SKM-1 treated with dmso at 0.1 percent for 144 hours (cell line): ENCODE measurements at regions not wholly inside any gene's neighbourhood (a gene's known extent, or its start where the extent isn't known, plus 50 kb on each side); places are given as distances from the start of the nearest gene placed in this dataset.

Experiments used
- DNase-seq: peaks from one replicate; lab custom pipeline; 2025; ENCODE audit not compliant: unreplicated experiment; lab: John Stamatoyannopoulos, UW

DNA sequence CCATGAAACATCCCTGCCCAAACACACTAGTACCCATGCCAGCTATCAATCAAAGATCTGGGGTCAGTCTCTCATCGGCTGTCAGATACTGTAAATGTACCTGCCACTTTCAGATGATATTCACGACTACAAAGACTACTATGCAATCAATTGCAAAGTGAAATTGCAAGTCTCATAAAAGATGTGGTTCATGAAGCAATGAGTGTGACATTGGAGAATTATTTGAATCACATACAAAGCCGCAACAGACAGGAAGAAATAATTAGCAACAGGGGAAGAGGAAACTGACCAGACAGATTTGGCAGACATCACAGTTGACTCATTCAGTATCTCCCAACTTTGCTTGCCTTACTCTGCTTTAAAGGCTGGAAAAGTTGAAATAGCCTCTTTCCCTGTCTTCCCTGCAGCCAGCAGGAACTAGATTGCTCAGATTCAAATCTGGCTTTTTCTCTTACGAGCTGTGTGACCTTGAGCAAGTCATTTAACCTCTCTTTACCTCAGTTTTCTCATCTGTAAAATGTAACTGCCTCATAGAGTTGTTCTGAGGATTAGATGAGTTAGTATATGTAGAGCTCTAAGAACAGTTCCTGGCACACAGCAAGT lies 95.7 kb upstream of the C3orf80 start:
- DNase-seq: peak; percentile 77

DNA sequence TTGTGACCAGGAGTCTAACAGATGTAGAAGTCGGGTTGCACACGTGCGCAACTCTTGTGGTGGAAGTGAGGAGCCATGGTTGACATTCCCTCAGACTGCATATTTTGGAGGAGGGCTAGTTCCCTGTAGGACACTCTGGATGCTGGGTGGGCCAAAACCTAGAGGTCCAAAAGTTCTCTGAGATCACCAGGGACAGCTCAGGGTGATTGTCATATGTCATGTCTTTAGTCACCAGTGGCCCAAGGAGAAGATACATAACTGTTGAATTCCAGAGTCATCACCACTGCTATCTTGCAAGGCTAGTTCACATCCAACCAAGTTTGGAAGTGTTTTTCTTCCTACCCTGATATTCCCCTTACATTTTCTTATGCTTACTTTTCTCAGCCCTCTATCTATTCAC lies 95.2 kb upstream of the C3orf80 start:
- DNase-seq: no peak

DNA sequence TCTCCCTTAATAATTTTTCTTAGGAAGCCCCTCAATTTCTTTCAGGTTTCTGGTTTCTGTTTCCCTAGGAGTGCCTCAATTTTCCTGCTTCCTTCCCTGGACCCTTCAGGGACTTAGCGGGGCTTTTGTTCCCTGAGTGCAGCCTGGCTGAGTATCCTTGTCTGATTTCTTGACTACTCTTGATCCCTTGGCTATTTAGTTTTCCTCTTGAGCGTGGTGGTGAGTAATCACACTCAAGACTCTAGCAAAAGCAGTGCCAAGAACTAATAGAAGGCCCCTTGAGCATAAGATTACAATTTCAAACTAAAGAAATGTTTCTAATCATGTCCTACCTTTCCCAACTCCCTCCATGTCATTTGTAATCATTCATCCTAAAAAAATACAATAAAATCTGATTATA lies 94.3 kb upstream of the C3orf80 start:
- DNase-seq: no peak

DNA sequence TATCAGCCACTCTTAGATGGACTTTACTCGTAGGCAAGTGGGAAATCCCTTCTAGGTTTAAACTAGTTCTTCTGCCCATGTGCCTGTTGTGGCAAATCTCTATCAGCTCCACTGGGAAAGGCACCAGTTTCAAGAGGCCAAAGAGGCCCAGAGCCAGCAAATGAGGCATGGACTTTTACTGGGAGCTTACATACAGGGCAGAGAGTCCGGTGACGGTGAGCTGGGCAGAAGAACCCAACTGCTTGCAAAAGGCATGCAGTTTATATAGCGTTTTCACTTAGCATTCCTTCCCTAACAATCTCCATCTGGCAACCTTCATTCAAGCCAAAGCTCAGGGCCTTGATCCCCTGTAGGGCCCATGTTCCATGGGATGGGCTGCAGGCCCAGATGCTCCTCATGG lies 93.0 kb upstream of the C3orf80 start:
- no peak for DNase-seq

DNA sequence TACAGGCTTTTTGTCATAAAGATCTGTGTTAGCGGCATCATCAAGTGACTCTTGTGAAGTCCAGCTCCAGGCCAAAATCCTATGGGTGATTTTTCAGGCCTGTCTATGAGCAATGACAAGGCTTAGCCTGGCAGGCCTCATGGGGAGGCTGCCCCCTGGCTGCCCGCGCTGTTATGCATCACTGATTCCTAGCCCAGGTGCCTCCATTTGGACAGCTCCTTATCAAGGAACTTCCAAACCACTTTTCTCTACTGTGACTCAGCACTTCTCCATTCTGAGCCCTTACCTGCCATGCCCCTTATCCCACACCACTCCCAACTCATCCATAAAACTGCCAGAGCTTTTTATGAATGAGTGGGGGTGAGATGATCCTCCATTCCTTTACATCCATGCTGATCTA lies 91.5 kb upstream of the C3orf80 start:
- DNase-seq: no peak

DNA sequence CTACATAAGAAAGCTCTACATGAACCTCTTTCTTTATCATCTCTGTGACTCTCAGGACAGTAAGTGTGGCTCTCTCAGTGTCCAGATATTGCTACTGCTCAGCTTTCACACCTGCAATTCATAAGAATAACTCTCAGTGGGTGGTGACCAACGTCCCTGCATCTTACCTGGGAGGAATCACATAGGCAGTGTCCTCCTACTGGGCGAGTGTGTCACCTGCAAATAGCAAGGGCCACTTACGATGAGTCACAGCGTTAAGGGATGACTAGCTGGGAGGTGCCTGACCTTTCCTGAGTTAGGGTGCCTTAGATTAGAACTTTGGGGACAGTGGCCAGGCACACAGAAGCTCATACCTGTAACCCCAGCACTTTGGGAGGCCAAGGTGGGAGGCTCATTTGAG lies 90.8 kb upstream of the C3orf80 start:
- DNase-seq: no peak

DNA sequence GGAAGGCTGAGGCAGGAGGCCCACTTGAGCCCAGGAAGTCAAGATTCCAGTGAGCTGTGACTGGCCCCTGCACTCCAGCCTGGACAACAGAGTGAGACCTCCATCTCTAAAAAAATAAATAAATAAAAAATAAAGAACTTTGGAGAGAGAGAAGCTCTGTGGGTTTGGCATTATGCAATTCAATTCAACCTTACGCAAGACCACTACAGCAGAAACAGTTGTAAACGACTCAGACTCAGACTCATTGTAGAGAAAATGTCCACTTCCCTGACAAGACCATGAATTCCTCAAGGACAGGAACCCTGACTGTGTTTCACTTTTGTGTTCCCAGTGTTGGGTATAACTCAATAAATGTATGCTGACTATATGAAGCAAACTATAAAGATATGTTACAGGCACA lies 90.3 kb upstream of the C3orf80 start:
- DNase-seq: peak; percentile 85

DNA sequence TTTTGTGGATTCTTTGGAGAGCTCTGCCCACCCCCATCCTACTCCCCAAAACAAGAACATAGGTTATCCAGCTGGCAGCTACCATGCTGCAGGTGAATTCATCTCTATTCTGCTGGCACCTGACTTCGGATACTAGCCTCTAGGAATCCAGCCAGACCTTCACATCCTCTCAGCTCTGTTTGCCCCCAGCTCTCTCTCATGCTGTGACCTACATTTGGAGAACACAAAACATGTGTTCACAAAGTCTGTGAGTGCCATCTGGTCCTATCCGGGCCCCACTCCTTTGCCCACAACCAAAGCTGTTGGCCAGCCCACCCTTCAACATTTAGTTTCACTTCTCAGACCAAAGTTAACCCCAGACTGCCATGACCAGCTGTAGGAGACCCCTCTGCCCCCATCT lies 89.4 kb upstream of the C3orf80 start:
- no peak for DNase-seq

DNA sequence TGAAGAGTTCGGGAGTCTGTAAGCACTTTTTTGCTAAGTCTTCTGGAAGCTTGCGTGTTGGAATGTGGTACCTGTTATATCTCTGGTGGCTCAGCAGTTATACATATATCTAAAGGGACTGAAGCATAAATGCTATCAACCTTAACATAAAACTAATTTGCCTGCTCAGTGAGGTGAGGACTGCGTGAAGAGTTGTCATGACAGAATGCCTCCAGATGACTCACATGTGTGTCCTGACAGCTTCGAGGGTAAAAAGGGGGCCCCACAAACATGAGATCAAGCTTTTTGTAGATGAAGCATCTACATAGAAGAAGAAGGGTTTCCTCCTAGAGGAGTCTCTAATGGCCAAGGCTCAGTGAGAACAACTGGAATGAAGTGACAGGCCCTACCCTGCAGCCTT lies 88.8 kb upstream of the C3orf80 start:
- DNase-seq: no peak

DNA sequence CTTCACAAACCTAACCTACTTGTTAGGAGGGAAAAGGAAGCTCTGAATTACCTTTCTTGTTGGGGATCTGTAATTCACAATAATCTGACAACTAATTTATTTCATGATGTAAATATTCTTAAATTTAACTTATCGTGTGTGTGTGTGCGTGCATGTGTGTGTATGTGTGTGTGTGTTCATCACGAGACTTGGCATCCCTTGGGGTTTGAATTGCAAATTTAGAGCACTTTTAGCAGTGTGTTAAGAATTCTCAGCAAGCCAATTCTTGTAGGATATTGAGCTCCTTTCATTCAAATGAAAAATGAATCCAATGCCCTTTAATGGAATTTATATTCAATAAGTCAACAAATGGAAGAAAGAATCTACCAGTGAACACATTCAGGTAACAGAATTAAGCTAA lies 85.9 kb upstream of the C3orf80 start:
- DNase-seq: no peak

DNA sequence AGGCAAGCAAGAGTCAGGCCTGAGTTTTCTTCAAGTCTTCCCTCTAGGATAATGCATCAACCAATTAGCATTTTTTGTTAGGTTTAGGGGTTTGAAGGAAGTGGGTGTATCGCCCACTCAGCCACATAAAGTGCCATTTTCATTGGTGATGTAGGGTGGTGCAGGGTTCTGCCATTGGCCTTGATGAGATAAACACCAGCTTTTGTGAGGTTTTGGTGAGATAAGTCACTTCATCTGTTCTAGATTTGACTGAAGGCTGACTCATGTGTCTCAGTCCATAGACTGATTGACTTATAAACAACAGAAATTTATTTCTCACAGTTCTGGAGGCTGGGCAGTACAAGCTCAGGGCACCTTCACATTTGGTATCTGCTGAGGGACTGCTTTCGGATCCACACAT lies 84.5 kb upstream of the C3orf80 start:
- no peak for DNase-seq

DNA sequence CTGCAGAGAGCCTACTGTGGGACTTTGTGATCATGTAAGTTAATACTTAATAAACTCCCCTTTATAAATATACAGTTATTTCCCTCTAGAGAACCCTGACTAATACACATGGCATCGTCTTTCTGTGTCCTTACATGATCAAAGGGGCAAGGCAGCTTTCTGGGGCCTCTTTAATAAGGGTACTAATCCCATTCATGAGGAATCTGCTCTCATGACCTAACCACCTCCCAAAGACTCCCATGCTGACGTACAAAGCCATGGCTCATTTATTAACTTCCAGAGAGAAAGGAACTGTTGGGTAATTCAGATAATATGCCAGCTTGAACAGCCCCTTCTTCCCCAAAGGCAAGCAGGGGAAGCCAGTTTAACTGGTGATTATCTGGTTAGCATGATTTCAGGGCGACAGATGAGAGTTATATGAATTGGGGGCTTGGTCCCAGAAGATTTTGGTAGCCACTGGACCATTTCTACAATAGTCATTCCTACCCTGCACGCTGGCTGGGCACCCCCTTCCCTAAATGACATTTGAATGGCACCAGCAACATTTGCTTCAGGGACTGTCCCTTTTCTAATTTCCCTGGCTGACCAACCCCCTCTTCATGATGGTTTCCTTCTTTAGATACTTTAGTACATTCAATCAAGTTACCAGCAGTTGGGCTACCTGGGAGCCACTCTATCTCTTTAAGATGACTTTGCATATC lies 83.6 kb upstream of the C3orf80 start:
- no peak for DNase-seq

DNA sequence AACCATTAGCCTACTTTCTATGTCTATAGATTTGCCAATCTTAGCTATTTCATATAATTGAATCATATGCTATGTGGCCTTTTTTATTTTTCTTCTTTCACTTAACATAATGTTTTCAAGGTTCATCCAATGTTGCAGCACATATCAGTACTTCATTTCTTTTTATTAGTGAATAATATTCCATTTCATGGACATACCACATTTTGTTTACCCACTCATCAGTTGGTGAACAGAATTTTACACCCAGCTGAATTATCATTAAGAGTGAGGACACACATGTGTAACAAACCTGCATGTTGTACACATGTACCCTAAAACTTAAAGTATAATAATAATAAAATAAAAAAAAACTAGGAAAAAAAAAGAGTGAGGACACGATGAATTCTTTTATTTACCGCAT lies 81.7 kb upstream of the C3orf80 start:
- DNase-seq: no peak

DNA sequence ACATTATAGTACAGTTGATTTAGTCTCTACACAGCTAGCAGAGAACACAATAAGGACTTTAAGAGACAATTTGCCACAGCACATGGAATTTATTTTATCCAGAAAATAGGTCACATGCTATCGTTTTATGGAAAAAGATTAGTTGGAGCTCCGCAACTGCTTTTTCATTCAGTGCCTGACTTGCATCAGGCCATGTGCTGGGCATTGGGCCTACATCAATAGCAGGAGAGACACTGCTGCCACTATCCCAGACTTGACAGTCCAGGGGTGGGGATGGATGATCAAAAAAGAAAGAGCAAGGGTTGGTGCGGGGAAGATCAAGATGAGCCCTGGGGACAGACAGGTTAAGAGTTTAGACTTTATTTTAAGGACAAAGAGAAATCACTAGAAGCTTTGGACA lies 75.2 kb upstream of the C3orf80 start:
- DNase-seq: no peak

DNA sequence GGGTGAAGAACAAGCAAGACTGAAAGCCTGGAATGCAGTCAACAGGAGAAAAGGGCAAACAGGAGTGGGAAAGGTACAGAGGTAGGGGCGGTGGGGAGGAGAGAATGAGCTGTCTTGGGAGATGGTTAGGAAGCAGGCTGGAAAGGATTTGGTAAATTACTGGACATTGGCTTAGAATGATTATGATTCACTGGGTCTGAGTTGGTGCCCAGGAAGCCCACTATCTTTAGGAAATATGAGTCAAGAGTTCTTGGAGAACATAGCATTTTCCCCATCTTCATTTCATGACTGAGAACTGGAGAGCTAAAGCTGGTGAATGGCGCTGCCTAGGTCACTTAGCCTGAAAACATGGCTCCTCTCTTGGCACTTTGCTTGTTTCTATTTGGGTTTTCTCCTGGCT lies 74.7 kb upstream of the C3orf80 start:
- DNase-seq: no peak

DNA sequence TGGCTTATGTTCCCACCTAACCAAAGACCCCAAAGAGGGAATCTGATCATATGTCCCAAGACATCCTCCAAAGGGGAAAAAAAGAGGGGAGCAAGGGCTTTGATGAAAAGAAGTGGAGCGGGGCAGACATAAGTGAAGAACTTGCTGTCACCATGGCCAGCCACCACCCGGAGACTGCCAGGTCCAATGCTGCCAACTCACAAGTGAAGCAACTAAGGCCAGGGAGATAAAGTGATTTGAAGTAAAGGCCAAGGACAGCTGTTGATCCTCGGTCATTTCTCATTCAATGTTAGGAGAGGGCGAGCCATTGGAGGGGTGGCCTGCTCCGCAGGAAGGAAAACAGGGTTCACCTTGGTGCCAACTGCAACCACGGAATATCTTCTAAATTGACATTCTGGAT lies 72.6 kb upstream of the C3orf80 start:
- DNase-seq: no peak

DNA sequence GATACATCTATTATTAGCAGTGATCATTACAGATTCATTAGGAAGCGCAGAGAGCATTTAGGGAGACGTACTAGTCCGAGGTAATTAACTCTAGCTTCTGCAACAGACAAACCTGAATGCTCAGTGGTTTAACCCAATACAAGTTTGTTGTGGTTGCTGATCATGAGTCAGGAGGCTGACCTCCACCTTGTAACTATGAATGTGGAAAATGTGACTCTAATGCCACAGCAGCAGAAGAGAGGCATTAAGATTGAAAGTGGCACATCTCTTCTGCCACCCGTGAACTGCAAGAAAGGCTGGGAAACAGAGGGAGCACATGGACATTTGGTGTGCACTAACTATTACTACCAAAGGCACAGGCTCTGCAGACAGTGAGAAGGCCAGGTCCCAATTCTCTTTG lies 71.2 kb upstream of the C3orf80 start:
- DNase-seq: no peak

DNA sequence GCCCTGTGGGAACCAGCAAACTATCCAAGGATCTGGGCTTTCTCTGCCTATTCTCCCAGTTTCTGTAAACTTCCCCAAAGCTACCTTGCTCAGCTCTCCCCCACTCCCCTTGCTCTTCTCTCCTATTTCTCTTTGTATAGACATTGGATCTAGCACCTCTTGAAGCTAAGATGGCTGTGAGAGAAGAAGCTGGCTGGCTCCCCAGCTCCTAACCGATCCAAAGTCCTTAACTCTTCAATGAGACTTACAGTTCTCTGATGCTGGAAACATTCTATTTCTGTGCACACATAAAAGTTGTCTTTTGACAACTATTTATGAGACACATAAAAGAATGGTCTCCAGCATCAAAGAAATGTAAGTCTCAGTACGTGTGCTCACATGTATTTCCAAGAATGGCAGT lies 70.6 kb upstream of the C3orf80 start:
- no peak for DNase-seq

DNA sequence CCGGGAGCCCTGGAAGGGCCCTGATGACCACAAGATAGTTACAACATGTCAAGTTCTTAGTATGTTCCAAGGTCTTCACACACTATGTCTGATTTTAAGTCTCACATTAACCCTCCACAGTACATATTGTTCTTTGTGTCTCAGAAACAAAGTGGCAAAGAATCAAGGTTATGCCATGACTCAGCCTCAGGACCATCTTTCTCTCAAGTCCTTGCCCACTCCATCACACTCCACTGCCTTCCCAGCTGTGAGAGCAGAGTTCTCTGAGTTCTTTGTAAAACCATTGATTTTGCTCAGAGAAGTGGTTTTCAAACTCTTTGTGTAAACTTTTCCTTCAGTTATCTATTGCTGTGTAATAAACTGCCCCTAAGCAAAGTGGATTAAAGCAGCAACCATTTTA lies 67.9 kb upstream of the C3orf80 start:
- no peak for DNase-seq

DNA sequence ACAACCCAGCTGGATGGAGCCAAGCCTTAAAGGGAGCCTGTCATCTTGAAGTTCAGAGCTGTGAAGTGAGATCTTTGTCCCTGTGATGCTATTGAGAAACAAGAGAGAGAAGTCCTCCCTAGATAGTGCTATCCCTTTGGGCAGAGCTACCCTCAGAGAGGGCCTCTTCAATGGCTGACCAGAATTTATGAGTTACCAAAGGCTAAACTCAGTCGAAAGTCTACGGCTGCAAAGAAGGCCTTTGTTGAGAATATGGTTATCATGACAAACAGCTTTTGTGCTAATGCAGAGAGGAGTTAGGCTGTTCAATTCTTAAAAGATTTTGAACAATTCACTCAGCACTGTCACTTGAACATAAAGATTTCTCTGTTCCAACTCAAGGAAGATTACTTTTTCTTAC lies 65.9 kb upstream of the C3orf80 start:
- no peak for DNase-seq

DNA sequence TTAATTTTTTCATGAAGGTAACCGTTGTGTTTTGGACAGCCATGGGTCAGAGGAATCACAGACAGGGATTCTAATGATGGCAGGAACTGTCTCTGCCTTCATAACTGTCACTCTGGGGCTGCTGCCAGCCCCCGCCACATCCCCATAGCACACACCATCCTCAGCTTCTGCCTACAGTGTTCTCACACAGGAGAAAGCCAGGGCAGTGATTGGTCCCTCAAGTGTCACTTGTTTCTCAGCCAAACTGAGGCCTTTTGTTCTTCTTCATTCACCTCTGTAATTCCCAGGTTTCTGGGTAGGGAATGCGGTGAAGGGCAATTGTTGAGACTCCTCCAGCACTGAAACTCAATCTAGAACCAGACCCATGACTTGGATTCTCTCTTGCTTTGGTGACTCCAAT lies 65.4 kb upstream of the C3orf80 start:
- no peak for DNase-seq

DNA sequence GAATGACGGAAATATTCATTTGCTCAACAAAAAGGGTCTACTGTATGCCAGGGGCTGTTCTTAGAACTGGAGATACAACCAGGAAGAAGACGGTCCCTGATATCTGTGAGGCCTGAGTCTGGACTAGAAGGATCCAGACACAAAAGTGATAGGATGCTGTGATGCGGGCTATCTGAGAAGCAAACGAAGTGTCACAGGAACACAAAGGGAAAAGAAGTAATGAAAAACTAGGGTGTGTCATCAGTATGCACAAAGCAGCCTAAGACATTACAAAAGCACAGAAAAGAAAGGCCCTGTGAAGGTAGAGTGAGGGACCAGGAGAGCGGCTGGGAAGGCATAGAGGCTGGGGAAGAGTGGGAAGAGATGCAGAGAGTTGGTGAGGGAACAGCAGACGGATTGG lies 63.3 kb upstream of the C3orf80 start:
- DNase-seq: no peak

DNA sequence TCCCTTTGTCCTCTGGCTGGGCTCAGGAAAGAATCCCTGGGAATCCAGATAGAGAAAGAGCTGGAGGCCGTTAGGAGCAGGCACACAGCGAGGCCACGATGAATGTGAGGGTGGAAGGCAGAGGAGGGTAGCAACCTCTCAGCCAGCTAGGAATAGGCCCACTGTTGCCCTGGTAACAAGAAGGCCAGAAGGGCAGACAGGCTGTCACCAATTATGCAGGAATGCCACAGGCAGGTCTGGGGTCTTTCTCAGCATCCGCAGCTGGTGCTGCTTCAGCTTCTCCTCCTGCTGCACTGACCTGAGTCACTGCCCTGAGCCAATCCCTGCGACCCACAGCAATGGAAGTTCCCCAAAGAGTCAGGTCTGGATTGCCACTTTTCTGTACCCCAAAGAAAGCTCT lies 62.8 kb upstream of the C3orf80 start:
- no peak for DNase-seq
